ENCODE measurements at regions not wholly inside any gene's neighbourhood (a gene's known extent, or its start where the extent isn't known, plus 50 kb on each side); places are given as distances from the start of the nearest gene placed in this dataset.
A peak's percentile ranks its signal among the peaks of the same experiment; 100 is the strongest.
"Not testable (repeated sequence)": the region's sequence is repeated elsewhere in the genome, so short reads cannot be mapped to it uniquely, and the experiment has no call there.

DNA sequence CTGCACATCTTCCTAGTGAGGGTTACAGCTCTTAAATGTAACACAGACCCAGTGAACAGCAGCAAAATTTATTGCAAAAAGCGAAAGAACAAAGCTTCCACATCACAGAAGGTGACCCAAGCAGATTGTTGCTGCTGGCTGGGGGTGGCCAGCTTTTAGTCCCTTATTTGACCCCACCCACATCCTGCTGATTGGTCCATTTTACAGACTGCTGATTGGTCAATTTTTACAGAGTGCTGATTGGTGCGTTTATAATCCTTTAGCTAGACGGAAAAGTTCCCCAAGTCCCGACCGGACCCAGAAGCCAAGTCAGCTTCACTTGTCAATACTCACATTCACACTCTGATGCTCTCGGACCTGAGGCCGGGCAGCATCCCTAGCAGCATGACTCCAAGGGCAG lies 154.5 kb upstream of the ATP10A start:
- no peak for DNase-seq

DNA sequence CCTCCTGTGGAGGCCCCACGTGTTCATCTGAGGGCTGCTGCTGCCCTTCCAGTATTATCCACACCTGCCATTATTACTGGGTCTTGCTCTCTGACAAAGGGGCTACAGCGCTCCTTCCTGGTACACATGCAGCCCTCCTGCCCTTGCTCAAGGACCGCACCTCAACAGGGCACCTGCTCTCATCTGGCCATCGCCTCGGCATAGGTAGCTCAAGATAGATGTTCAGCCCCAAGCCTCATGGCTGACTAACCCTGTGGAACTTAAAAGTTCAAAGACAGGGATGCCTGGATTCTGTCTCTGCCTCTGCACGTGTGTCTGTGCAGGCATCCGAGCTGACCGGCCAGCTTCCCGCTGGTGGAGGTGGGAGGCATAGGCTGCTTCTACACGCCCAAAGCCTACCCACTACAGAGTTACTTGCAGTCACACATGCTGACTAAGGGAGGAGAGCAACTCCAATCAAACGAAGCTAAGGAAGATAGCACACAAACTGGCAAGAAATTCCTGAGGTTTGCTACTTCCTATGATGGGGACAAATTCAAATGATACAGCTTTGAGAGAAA lies 152.5 kb upstream of the ATP10A start:
- DNase-seq = no peak

DNA sequence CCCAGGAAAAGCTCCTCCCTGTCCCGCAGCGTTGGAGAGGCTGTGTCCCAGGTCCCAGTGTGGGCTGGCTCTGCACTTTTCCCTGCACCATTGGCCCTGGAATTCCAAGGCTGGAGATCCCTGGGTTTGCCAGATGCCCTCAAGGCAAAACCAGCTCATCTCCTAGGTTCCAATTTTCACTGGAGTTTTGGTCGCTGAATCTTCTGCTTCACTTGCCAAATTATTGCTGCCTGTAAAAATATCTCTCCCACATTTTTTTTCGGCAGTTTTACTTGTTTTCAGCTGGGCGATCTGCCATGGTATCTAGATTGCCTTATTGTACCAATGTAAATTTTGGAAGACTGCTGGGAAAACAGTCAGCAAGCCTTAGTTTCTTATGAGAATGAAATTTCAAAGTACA lies 150.9 kb upstream of the ATP10A start:
- DNase-seq = no peak

DNA sequence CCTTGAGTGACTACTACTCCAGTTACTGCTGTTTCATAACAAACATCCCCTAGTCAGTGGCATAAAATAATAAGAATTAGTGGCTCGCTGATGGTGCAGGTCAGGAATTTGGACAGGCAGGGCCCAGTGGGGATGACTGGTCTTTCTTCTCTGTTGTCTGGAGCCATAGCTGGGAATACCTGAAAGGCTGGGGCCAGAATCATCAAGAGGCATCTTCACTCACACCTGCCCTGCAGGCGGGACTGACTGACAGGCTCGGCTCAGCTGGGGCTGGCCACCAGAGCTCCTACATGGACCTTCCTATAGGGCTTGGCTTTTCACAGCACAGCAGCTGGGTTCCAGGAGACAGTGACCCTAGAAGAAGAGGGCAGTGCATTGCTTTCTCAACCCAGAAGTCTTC lies 148.8 kb upstream of the ATP10A start:
- DNase-seq = no peak

DNA sequence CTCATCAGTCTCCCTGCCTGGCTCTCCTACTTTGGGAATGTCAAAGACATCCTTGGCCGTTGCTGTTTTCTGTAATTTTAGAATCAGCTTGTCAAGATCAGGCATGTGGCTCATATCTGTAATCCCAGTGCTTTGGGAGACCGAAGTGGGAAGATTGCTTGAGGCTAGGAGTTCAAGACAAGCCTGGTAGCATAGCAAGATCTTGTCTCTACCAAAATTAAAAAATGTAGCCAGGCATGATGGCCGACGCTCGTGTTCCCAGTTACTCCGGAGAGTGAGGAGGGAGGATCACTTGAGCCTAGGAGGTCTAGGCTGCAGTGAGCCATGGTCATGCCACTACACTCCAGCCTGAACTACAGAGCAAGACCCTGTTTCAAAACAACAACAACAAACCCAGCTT lies 144.0 kb upstream of the ATP10A start:
- DNase-seq = no peak

DNA sequence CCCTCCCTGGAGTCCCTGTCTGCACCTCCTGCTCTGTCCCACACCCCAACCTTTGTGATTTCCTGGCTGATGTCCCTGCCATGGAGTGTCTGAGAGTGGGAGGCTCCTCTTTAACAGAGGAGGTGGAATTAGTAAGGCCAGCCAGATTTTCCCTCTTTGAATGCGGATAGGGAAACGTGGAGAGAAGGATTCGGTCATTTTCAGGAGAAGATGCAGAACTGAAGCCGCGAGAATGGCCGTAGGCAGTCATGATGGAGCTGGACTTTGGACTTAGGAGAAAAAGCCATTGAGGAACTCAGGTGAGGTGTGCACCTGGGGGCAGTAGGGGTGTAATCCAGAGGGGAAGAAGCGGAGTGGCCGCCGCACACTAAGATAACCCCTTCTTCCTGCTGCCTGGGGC lies 138.1 kb upstream of the ATP10A start:
- DNase-seq = no peak

DNA sequence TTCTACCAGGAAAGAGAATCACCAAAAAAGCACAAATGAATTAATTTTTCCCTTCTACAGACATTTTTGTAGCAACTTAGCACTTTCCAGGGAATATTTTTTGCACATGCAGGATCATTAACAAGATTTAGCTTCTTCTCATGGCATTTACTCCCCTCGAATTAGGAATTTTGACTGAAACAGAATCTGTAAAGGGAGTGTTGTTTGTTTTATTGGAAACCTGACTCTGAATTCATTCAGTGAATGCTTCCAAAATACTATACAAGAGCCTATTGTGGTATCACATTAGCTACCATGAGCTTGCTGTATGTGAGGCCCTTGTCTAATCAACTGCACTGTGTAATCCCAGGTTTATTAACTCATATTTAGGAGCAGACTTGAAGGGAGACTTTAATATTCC lies 130.4 kb upstream of the ATP10A start:
- DNase-seq = no peak

DNA sequence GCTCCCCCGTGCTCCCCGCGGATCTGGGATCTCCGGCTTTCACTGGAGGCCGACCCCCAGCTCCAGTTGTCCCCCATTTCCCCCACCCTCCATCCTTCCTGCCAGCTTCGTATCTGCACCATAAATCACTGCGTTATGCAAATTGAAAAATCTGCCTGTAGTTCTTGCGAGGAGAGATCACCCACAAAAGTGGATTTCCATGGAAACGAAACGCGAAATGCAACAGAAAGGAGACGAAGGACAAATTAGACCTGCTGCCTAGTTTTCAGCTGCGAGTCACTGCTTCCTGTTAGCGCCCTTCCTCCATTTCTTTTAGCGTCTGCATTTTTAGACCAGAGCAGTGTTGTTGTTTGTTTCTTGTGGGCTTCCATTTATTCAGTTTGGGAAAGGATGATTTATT lies 127.1 kb upstream of the ATP10A start:
- peak; percentile 7 for DNase-seq

DNA sequence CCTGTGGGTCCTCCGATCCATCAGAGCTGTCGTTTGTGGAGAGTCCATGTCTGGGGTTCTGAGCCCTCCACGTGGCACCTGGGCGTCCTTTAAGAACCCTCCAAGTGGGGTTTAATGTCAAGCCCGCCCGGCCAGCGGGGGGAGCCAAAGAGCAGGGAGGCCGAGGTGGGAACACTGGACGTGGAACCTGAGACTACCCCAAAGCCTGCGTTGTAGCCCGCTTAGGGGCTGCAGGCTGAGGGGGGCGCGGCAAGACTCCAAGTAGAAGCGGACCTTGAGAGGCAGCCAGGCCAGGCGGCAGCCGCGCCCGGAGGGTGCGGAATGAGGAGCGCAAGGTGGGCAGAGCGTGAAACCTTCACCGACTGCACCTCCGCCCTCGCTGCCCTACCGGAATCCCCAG lies 126.2 kb upstream of the ATP10A start:
- DNase-seq = peak; percentile 30

DNA sequence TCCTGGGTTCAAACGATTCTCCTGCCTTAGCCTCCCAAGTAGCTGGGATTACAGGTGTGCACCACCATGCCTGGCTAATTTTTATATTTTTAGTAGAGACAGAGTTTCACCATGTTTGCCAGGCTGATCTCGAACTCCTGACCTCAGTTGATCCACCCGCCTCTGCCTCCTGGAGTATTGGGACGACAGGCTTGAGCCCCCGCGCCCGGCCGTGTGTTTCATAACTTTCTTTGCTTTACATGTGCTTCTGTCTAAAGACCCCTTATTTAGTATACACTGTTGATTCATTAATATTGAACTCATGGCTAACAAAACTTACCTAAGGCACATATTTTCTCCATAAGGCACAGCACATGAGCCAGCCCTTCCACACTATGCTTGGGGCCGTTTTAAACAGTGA lies 125.6 kb upstream of the ATP10A start:
- DNase-seq = not testable (repeated sequence)

DNA sequence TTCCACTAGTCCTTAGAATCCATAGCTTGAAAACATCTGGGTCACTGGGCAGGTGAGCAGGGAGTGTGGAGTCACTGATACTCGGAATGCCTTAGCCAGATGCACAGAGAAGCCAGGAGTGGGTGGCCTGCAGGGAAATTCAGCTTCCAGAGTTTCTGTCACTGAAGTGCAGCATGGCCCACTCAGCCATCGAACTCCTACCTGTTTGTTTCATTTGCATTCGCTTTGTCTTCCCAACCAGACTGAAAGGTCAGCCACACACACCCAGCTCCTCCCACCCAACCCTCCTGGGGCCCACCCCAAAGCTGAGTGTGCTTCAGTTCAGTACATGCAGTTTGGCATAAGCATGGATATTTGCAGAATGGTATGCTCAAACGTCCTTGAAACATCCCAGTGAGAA lies 124.5 kb upstream of the ATP10A start:
- no peak for DNase-seq

DNA sequence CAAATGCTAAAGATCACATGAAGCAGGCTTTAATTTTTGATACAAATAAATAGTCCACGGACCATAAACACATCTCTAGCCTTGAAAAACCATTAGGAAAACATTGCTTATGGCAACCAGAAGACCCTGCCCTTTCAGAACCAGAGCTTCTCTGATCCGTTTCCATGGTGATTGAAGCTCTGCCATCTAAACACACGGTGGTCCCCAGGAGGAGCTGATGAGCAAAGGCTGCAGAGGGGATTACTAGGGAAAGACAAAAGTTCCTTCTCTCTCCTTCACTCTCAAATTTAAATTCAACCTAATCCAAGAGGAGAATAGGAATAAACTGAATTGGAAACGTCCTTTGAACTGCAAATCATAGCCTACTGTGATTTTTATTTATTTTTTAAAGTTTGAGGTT lies 122.0 kb upstream of the ATP10A start:
- DNase-seq = no peak

DNA sequence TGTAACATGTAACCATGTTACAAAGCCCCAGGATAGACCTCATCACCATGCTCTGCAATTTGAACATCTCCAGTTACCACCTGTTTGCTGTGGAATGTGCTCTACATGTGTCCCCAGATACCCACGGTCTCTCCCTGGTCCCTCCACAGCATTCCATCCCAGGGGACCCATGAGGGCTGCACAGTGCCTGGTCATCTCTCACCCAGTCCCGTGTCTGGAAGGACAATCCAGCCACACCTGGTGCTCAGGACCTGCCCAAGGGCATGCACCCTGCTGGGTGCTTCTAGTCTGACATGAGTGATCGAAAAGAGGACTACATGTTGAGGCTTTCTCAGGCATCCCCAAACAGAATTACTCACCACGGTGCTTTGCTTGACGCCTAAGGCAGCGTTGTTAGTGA lies 119.6 kb upstream of the ATP10A start:
- DNase-seq = no peak

DNA sequence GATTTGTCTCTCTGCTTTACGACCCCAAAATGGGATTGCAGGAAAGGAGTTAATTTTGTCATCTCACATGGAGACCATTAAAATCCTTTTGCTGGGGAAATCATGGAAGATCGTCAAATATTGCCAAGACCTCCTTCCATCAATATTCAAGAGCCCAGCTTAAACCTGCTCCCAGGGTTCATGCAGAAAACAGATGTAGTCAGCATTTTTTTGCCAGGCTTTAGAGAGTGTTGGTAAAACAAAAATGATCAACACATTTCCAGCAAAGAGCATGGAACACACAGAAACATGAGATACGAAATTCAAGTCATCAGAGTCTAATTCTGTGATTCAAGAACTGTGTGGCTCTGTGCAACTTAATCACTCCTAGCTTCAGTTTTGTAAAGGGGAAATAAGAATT lies 118.0 kb upstream of the ATP10A start:
- no peak for DNase-seq

DNA sequence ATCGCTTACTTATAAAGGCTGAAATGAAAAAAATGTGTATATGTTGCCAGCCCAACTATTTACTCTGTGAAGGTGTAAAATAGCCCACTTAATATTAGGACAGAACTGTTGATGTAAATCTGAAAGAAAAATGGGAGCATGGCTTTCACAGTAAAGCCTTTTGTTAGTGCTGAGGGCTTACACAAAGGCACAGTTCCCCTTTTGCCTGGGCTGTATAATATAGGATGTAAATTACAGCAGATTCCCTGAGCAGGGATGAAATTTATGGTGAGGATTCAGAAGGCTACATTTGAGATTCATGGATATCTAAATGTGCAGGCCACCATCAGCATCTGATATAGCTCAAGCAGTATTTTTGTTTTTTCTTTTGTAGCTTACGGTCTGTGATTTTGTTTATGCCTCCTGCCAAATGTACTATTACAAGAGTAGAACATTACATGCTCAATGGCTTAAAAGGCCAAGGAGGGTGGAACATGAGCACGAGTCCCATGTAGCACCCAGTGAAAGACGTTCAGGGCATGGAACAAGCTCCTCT lies 109.1 kb upstream of the ATP10A start:
- DNase-seq = no peak

DNA sequence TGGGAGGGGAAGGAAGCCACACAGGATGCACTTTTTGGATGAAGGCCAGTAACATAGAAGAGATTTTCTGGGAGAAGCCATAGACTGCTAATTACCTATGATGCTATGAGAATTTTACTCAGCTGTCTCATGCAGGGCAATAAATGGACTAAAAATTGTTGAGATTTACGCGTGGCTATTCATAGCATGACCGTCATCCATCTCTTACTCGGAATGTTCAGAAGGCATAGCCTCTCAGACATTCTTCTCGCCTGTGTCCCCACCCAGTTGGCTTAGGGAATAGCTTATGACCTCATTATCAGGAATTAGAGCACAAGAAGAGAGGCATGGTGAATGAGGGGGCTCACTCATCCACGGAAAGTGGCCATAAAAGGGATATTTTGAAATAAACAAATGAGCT lies 107.9 kb upstream of the ATP10A start:
- no peak for DNase-seq

DNA sequence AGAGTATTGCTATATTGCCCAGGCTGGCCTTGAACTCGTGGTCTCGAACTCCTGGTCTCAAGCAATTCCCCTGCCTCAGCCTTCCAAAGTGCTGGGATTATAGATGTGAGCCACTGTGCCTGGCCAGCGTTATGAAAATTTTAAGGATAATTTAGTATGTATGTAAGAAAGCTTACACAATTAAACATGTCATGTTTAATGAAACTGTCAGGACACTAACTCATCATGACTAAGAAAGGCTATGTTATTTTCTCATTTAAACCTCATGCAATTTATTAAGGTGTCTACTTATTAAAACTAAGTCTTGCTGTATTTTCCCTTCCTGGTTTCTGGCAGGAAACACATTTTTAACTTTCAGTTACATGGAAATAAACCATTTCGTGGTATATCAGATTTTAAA lies 106.8 kb upstream of the ATP10A start:
- DNase-seq = no peak

DNA sequence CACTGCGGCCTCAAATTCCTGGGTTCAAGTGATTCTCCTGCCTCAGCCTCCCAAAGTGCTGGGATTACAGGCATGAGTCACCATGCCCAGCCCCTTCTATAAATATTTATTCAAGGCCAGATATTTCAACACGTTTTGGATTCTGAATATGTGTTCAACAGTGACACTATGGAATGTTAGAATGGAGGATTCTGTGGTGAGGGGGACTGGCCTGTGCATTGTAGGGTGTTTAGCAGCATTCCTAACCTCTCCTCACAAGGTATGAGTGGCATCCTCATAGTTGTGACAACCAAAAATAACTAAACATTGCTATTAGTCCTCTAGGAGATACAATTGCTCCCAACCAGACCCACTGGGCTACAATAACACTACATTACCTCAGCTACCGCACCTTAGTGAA lies 104.0 kb upstream of the ATP10A start:
- no peak for DNase-seq

DNA sequence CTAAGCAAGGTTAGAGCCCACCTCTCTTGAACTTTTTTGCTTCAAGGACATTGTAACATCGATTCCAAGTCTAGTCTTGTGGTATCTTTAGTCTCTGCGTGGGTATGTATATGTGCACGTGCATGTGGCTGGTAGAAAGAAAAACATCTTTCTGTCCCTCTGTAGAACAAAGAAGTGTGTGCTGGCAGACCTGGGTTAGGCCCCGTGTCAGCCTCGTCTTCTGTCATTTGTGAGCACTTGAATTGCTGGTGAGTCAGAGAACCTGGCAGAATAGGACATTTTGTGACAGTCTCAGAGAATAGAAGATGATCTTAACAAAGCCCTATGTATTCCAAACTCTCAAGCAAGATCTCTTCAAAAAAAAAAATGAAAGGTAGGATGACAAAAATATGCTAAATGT lies 102.2 kb upstream of the ATP10A start:
- no peak for DNase-seq

DNA sequence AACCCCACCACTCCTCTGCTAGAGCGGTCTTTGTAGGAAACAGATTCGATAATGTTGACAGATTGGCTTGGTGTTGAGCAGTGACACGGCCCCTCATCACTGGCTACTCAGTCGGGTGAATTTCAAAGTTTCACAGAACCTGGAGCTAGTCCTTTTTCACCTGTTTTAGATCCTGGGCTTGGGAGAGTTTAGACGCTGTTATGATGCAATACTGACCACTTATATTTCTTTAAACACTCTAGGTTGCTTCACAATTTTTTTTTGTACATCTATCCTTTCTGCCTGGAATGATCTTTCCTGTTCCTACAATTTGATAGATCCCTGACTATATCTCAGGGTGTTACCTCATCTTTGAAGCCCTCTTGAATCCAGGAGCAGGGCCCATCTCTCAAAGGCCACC lies 97.1 kb upstream of the ATP10A start:
- no peak for DNase-seq

DNA sequence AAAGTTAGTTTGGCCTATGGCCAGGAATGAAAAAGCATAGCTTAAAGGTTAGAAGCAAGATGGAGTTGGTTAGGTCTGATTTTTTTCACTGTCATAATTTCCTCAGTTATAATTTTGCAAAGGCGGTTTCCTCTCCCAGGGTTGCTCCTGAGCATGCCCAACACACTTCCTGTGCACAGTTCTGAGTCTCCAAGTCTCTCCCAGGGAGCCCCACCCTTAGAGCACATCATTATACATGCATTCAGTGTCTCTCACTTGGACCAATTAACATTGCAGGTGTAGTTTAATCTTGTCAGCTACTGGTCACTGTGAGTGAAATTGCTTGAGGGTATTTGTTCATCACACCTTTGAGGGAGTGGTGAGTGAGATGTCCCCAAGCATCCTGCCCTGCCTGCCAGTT lies 96.0 kb upstream of the ATP10A start:
- DNase-seq = no peak

DNA sequence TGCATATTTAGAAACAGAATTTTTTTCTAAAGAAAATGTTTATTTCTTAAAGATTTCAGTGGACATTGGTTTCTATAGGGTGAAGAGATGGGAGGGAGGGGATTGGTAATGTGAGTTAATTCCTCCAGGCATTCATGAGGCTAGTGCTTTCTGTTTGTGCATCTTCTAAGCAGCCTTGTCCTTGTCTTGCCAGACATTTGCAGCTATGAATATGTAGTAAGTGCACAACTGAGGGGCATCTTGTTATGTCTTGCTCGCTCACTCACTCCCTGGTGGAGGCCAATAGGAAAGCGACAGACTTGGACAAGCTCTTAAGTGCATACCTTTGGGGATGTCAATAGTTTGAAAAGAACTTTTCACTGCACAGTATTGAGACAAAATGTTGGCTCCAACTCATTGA lies 92.5 kb upstream of the ATP10A start:
- DNase-seq = no peak

DNA sequence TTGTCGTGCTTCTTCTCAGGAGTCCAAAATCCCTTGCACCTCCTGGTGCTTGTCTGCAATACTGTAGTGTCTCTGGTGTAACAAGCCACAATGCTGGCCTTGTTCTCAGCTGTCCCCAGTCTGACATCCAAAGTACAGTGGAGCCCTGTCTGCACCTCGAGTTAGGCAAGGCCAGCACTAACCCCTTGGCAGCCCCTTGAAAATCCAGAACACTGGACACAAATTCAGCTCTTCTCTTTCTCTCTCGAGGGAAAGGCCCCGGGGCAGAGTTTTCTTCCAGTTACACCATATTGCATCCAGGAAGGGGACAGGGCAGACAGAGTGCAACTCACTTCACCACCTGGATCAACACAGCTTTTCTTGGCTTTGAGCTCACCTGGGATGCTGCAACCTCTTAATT lies 91.3 kb upstream of the ATP10A start:
- DNase-seq = no peak

DNA sequence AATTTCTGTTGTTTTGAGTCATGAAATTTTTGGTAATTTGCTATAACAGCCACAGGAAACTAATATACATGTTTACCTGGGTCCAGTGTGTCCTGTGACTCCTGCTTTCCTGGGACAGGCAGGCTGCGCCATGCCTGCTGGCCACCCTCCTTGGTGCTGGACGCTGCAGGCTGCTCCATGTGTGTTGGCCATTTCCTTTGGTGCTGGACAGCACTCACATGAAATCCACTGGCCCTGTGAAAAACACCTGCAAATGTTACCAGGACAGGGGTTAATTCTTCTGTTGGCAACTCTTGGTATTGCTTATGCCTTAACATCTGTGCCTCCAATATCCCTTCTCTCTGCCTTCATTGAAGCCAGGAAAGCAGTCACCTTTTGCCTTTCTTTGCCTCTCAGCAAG lies 86.9 kb upstream of the ATP10A start:
- DNase-seq = no peak
